GM10248 (cell line): ENCODE measurements at regions not wholly inside any gene's neighbourhood (a gene's known extent, or its start where the extent isn't known, plus 50 kb on each side); places are given as distances from the start of the nearest gene placed in this dataset.

Source experiments
- CTCF ChIA-PET: fragments of 300-600 bp; sonication (Branson Sonifier 250); formaldehyde crosslinking; extraction: SDS; loops from one replicate; lab custom pipeline; 2021; ENCODE audit warnings: antibody characterized with exemption; lab: Yijun Ruan, JAX
- POLR2A ChIA-PET: fragments of 350-650 bp; sonication (Branson Sonifier 250); formaldehyde crosslinking; extraction: SDS; loops from one replicate; lab custom pipeline; 2020; ENCODE audit warnings: antibody characterized with exemption; lab: Yijun Ruan, JAX
- DNase-seq: peaks from one replicate; pipeline ENCODE4 v3.0.0; 2012; ENCODE audit errors: extremely low spot score
- TF ChIP-seq, protein P1 (sequence below): IDR thresholded peaks from 2 replicates; pipeline ENCODE4 v1.5.1; 2012; ENCODE audit warnings: mild to moderate bottlenecking, low read depth; ENCODE audit errors: extremely low read depth, missing control alignments, control extremely low read depth

DNA sequence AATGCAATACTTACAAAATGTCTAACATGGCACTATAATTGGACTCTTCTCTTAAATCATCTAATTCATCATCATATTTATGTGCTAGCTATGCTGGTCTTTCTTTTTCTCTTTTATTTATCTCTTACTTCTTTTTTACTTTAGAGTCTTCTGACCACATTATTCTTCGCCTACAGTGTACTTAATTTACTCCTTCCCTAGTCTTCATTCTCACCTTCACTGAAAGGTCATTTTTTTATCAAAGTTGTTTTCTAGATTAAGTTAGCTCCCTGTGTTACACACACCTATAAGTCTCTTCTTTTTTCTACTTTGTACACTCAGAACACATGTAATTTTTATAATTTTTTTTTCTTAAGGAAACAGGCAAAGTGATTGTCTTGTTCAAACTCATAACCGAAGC, 1351.2 kb downstream of the FSCB start:
- DNase-seq: no peak
- ChIA-PET CTCF (no interaction called here), POLR2A (no interaction called here)
- TF ChIP-seq, protein P1, sequence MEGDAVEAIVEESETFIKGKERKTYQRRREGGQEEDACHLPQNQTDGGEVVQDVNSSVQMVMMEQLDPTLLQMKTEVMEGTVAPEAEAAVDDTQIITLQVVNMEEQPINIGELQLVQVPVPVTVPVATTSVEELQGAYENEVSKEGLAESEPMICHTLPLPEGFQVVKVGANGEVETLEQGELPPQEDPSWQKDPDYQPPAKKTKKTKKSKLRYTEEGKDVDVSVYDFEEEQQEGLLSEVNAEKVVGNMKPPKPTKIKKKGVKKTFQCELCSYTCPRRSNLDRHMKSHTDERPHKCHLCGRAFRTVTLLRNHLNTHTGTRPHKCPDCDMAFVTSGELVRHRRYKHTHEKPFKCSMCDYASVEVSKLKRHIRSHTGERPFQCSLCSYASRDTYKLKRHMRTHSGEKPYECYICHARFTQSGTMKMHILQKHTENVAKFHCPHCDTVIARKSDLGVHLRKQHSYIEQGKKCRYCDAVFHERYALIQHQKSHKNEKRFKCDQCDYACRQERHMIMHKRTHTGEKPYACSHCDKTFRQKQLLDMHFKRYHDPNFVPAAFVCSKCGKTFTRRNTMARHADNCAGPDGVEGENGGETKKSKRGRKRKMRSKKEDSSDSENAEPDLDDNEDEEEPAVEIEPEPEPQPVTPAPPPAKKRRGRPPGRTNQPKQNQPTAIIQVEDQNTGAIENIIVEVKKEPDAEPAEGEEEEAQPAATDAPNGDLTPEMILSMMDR: no peak

DNA sequence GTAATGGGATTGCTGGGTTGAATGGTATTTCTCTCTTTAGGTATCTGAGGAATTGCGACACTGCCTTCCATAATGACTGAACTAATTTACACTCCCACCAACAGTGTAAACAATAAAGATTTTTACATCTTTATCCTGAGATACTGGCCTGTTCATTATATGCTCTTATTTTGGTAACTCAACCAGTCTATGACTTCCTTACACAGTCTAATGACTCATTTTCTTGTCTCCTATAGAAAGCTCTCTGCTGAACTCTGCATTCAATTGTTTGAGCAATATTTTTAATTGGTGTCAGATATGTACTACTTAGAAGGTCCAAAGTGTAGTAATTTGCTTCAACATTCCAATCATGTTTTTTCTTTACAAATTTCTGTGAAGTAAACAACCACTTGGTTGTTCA, 1351.8 kb downstream of the FSCB start:
- no peak for DNase-seq
- TF ChIP-seq, protein P1: no peak
- CTCF ChIA-PET: no interaction called here
- POLR2A ChIA-PET: no interaction called here

DNA sequence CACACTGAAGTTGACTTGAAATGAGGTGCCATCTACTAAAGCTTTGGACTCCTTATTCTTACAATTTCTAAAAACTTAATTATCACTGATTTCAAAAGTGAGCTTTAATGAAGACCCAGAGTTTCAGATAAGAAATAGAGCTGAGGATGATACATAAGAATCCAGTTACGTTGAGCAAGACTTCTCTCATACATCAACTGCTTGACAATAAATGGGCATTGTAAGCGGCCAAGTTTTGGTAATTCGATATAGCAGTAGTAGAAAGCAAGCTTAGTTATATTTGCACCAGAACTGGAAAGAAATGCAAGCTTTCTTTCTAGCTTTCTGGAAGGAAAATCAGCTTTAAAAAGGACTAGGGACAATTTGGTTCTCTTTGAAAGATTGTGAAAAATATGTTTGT, 1359.6 kb downstream of the FSCB start:
- CTCF ChIA-PET: no interaction called here
- POLR2A ChIA-PET: no interaction called here
- no peak for DNase-seq

DNA sequence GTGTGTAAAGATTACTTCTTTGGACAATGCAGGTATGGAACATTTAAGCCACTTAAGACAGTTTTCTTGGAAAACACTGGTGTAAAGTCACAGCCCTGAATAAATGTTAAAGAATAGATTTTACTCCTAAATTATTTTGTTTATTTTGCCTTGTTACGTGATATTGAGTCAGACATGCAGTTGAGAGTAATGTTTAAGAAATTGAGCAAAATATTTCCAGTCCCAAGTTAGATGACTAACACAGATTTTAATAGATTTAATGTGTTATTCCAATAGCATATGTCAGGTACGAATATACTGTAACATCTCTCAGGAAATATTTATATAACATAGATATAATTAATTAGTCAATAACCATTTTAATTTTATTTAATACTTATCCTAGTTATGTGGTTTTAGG, 1361.7 kb downstream of the FSCB start:
- ChIA-PET POLR2A (no interaction called here), CTCF (no interaction called here)
- TF ChIP-seq, protein P1: no peak
- DNase-seq: no peak

More for the DNA sequence above, 1359.6 kb downstream of the FSCB start:
- TF ChIP-seq, protein P1: no peak

DNA sequence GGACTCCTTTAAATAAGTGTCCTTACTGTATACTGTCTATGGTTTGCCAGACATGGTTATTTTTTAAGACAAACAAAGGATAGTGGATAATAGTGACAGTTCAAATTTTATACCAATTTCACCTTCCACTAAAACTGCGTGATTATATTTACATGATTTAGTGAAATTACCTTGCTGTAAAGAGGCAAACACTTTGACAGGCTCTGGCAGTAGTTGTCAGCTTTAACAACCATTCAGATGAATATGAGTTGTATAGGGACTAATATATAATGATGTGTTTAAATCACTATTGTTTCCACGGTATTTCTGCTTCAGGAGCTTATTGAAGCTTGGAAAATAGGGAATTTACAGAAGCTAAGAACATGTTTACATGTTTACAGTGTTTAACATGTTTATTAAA, 1364.0 kb downstream of the FSCB start:
- CTCF ChIA-PET: interaction anchor here (1.6 kb wide), 1 partner anchor 12 kb away, joined by 3 read pairs; no protein-coding TSS in a partner anchor
- POLR2A ChIA-PET: no interaction called here
- TF ChIP-seq, protein P1: no peak
- DNase-seq: no peak

DNA sequence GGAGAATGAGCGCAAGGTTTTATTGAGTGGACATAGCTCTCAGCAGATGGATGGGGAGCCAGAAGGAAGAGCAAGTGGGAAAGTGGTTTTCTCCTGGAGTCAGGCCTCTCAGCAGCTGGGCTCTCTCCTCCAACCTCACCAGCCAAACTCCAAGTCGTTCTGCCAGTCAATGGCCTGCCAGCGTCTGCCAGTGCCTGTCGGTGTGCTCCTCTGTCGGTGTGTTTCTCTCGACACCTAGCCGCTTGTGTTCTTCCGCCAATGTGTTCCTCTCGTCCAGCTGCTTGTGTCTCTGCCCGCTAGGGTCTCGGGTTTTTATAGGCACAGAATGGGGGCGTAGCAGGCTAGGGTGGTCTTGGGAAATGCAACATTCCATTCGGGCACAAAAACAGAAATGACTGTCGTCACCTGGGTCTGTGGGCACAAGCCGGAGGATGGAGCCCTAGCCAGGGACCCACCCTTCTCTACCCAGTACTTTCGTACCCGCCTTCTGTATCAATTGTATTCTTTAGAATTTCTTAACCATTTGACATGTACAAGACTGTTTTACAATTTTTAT, 1365.4 kb downstream of the FSCB start:
- POLR2A ChIA-PET: no interaction called here
- TF ChIP-seq, protein P1: no peak
- CTCF ChIA-PET: no interaction called here
- DNase-seq: no peak
